HepG2 (cell line): ENCODE measurements at regions not wholly inside any gene's neighbourhood (a gene's known extent, or its start where the extent isn't known, plus 50 kb on each side); places are given as distances from the start of the nearest gene placed in this dataset.
"Not testable (repeated sequence)": the region's sequence is repeated elsewhere in the genome, so short reads cannot be mapped to it uniquely, and the experiment has no call there.

ENCODE experiments used
- ATAC-seq: fragments of 200-7000 bp; cut with Tn5 transposase; 3 replicates; pipeline ENCODE4 v1.9.1; 2020; ENCODE audit warnings: mild to moderate bottlenecking, moderate library complexity
- BruUV-seq: library from RNA; stranded (reverse); fragments of 400-500 nt; replicated peaks from 2 replicates; lab custom pipeline; 2021; lab: Mats Ljungman, UMichigan
- CTCF ChIA-PET: fragments of 300-600 bp; formaldehyde crosslinking; extraction: SDS; loops from one replicate; lab custom pipeline; 2021; ENCODE audit warnings: low total read pairs, inconsistent platforms, low intra/inter-chr PET ratio; lab: Yijun Ruan, JAX
- POLR2A ChIA-PET: fragments of 350-600 bp; sonication (Branson Sonifier 250); formaldehyde crosslinking; loops from one replicate; lab custom pipeline; 2020; ENCODE audit warnings: antibody characterized with exemption, inconsistent platforms; lab: Yijun Ruan, JAX
- DNase-seq: peaks from one replicate; pipeline ENCODE4 v3.0.0-alpha.2; 2015; ENCODE audit warnings: low spot score
- FAIRE-seq: peaks from 3 replicates; lab custom pipeline; 2011; peaks lifted over from hg19 to GRCh38; lab: Jason Lieb, UNC
- H2AFZ ChIP-seq: one replicate; pipeline ENCODE4 v1.6.1; 2011; ENCODE audit warnings: low read length, inconsistent platforms
- H3K27ac ChIP-seq: fragments of 300-600 bp; 3 replicates; pipeline ENCODE4 v1.8.0; 2011; ENCODE audit warnings: mixed run types, mild to moderate bottlenecking, mixed read lengths, low read length, inconsistent platforms; ENCODE audit not compliant: insufficient read depth; ENCODE audit errors: extremely low read length
- H3K27me3 ChIP-seq, 2 experiments: fragments of 200-600 bp in 1 of 2; 2 replicates in 1 of 2; 3 replicates in 1 of 2; pipeline versions ENCODE4 v1.6.0 to v1.8.0; 2011; ENCODE audit warnings: low read length in 2 of 2, mild to moderate bottlenecking in 2 of 2, moderate library complexity in 2 of 2, inconsistent platforms in 1 of 2; ENCODE audit not compliant: insufficient read depth in 2 of 2, control insufficient read depth in 1 of 2
- H3K36me3 ChIP-seq, 2 experiments: fragments of 200-600 bp in 1 of 2; replicated peaks in 1 of 2; 2 replicates in 1 of 2; 3 replicates in 1 of 2; pipeline versions ENCODE4 v1.5.1 to v1.8.0; 2011; ENCODE audit warnings: low read length in 2 of 2, inconsistent platforms in 1 of 2; ENCODE audit not compliant: insufficient read depth in 2 of 2, control insufficient read depth in 1 of 2
- H3K4me1 ChIP-seq: 2 replicates; pipeline ENCODE4 v1.5.1; 2012; ENCODE audit warnings: low read length, inconsistent platforms; ENCODE audit not compliant: insufficient read depth
- H3K4me2 ChIP-seq: 2 replicates; pipeline ENCODE4 v1.6.0; 2011; ENCODE audit warnings: low read depth, low read length, inconsistent platforms
- H3K4me3 ChIP-seq, 3 experiments: fragments of 200-600 bp in 1 of 3; sonication (generic), shearing (Covaris generic) in 1 of 3; replicated peaks in 1 of 3; 2 replicates each; pipeline ENCODE4 v1.5.1; 2011 to 2016; ENCODE audit warnings: low read length in 3 of 3, inconsistent platforms in 2 of 3, low read depth in 2 of 3, mild to moderate bottlenecking in 2 of 3, control low read depth in 1 of 3, mixed read lengths in 1 of 3; ENCODE audit not compliant: insufficient read depth in 1 of 3
- H3K79me2 ChIP-seq: one replicate; pipeline ENCODE4 v1.6.1; 2011; ENCODE audit warnings: low read length, inconsistent platforms; ENCODE audit not compliant: insufficient read depth
- H3K9ac ChIP-seq: 2 replicates; pipeline ENCODE4 v1.6.0; 2011; ENCODE audit warnings: mild to moderate bottlenecking, low read depth, low read length, inconsistent platforms; ENCODE audit not compliant: insufficient read depth
- H3K9me3 ChIP-seq: 2 replicates; pipeline ENCODE4 v1.5.1; 2012; ENCODE audit warnings: mild to moderate bottlenecking, low read length
- H4K20me1 ChIP-seq: 2 replicates; pipeline ENCODE4 v1.6.0; 2011; ENCODE audit warnings: inconsistent platforms, mild to moderate bottlenecking, low read length, moderate library complexity; ENCODE audit not compliant: insufficient read depth
- ADNP ChIP-seq: sonication (generic); formaldehyde crosslinking; IDR thresholded peaks from 2 replicates; pipeline ENCODE4 v1.4.0; 2020; ENCODE audit warnings: missing genetic modification reagents
- ARHGAP35 ChIP-seq: sonication (generic); formaldehyde crosslinking; IDR thresholded peaks from 2 replicates; pipeline ENCODE4 v1.9.0; 2022; ENCODE audit warnings: mild to moderate bottlenecking, inconsistent platforms, moderate library complexity, missing genetic modification reagents, borderline replicate concordance
- DNMT3B ChIP-seq: conservative IDR thresholded peaks from 2 replicates; pipeline ENCODE4 v1.6.1; 2016; ENCODE audit warnings: missing biosample characterization, control low read depth
- EZH2 ChIP-seq: conservative IDR thresholded peaks from 2 replicates; pipeline ENCODE4 v1.6.1; 2012; ENCODE audit warnings: mild to moderate bottlenecking, low read depth, low read length, moderate library complexity
- HNRNPUL1 ChIP-seq: fragments of 200-400 bp; formaldehyde crosslinking; IDR thresholded peaks from 2 replicates; pipeline ENCODE4 v1.6.1; 2017; ENCODE audit warnings: low read depth, mild to moderate bottlenecking, low read length, moderate library complexity
- KDM1A ChIP-seq: IDR thresholded peaks from 2 replicates; pipeline ENCODE4 v1.6.1; 2016; ENCODE audit warnings: missing compliant biosample characterization
- MAFF ChIP-seq: IDR thresholded peaks from 2 replicates; pipeline ENCODE4 v1.6.1; 2011; ENCODE audit warnings: low read depth, low read length, improper control_type of control experiment
- MAFK ChIP-seq, 2 experiments: IDR thresholded peaks in 1 of 2; conservative IDR thresholded peaks in 1 of 2; 2 replicates each; pipeline ENCODE4 v1.6.1; 2011; ENCODE audit warnings: improper control_type of control experiment in 2 of 2, low read length in 2 of 2
- RBM39 ChIP-seq: fragments of 200-400 bp; formaldehyde crosslinking; IDR thresholded peaks from one replicate; pipeline ENCODE4 v1.6.1; 2018; ENCODE audit warnings: antibody characterized with exemption, mild to moderate bottlenecking, low read depth, low read length; ENCODE audit not compliant: poor library complexity, severe bottlenecking
- RFX3 ChIP-seq: IDR thresholded peaks from 2 replicates; pipeline ENCODE4 v1.6.1; 2016; ENCODE audit warnings: missing biosample characterization, missing genetic modification reagents
- SIN3B ChIP-seq: fragments of 150-350 bp; IDR thresholded peaks from 2 replicates; pipeline ENCODE4 v1.6.1; 2014; ENCODE audit warnings: low read length
- SP5 ChIP-seq: IDR thresholded peaks from 2 replicates; pipeline ENCODE4 v1.6.1; 2016; ENCODE audit warnings: low read depth, borderline replicate concordance
- XBP1 ChIP-seq: sonication (generic); formaldehyde crosslinking; IDR thresholded peaks from 2 replicates; pipeline ENCODE4 v1.5.0; 2020; ENCODE audit warnings: missing genetic modification reagents
- ZNF256 ChIP-seq: sonication (generic); formaldehyde crosslinking; conservative IDR thresholded peaks from 2 replicates; pipeline ENCODE4 v1.4.0; 2020; ENCODE audit warnings: missing genetic modification reagents
- ZNF441 ChIP-seq: sonication (generic); formaldehyde crosslinking; IDR thresholded peaks from 2 replicates; pipeline ENCODE4 v1.7.0; 2021; ENCODE audit warnings: missing genetic modification reagents, borderline replicate concordance
- ZNF484 ChIP-seq: sonication (generic); formaldehyde crosslinking; IDR thresholded peaks from 2 replicates; pipeline ENCODE4 v1.5.1; 2020; ENCODE audit warnings: mild to moderate bottlenecking, low read depth, missing genetic modification reagents, borderline replicate concordance
- ZNF572 ChIP-seq: sonication (generic); formaldehyde crosslinking; IDR thresholded peaks from 2 replicates; pipeline ENCODE4 v1.5.1; 2020; ENCODE audit warnings: mild to moderate bottlenecking, missing genetic modification reagents
- ZNF598 ChIP-seq: sonication (generic); formaldehyde crosslinking; IDR thresholded peaks from 2 replicates; pipeline ENCODE4 v1.5.1; 2020; ENCODE audit warnings: mild to moderate bottlenecking, missing genetic modification reagents, borderline replicate concordance
- ZNF674 ChIP-seq: sonication (generic); formaldehyde crosslinking; IDR thresholded peaks from 2 replicates; pipeline ENCODE4 v1.5.0; 2020; ENCODE audit warnings: low read depth, mild to moderate bottlenecking, missing genetic modification reagents
- ZNF749 ChIP-seq: sonication (generic); formaldehyde crosslinking; IDR thresholded peaks from 2 replicates; pipeline ENCODE4 v1.8.0; 2022; ENCODE audit warnings: mild to moderate bottlenecking, missing genetic modification reagents, moderate library complexity, borderline replicate concordance
- WGBS: methylation state at CpG from one replicate; pipeline ENCODE4 v1.1.6; 2017; ENCODE audit warnings: low lambda C conversion rate; 5-methylcytosine and 5-hydroxymethylcytosine counted together
- in situ Hi-C: cut with HindIII; loops from 2 replicates; pipeline ENCODE4 v1.10.0; 2017; ENCODE audit warnings: low pct_unique_long_range_greater_than_20kb; ENCODE audit not compliant: extremely low pct_ligation_motif_present
- intact Hi-C: fragments of 100-400 bp; cut with micrococcal nuclease; formaldehyde crosslinking; loops from one replicate; pipeline ENCODE4 v1.10.0; 2022; ENCODE audit not compliant: unreplicated experiment
- TF ChIP-seq, protein P1 (sequence below): sonication (generic); formaldehyde crosslinking; IDR thresholded peaks from 2 replicates; pipeline ENCODE4 v1.8.0; 2022; ENCODE audit warnings: mild to moderate bottlenecking, missing genetic modification reagents, moderate library complexity

GRCh38 chr4:189655817-189656216, 284.9 kb upstream of the FRG1 start:
- H3K4me1 ChIP-seq, H3K36me3 ChIP-seq, in situ Hi-C loops, CTCF ChIA-PET, H3K4me3 ChIP-seq, FAIRE-seq, POLR2A ChIA-PET, BruUV-seq, ATAC-seq, H3K27me3 ChIP-seq, DNase-seq, intact Hi-C loops, H3K27ac ChIP-seq, H3K79me2 ChIP-seq, H4K20me1 ChIP-seq, H3K9ac ChIP-seq, H3K9me3 ChIP-seq, H3K4me2 ChIP-seq, H2AFZ ChIP-seq: not testable (repeated sequence)
- TF ChIP-seq MAFF (peak; percentile 80), MAFK (conservative IDR thresholded peaks at IDR 0.05 in 1 of 2, IDR thresholded peaks at IDR 0.05 in 1 of 2; ENCODE audit: low read length in 2 of 2) (peak; percentile 69 to 83)
- 4% methylated on average over 5 of the region's 8 CpGs for WGBS

GRCh38 chr4:189656641-189657040, 284.0 kb upstream of the FRG1 start:
- intact Hi-C loops (no loop called here), in situ Hi-C loops (no loop called here)
- no peak overlapping the region for H2AFZ ChIP-seq
- ATAC-seq = no peak
- no peaks in the 10 kb centered on the region for H3K79me2 ChIP-seq
- no peak overlapping the region for H3K27ac ChIP-seq
- H3K4me2 ChIP-seq = no peak overlapping the region
- FAIRE-seq = no peak
- 50% methylated on average over 4 of the region's 10 CpGs for WGBS
- H3K9me3 ChIP-seq = no peaks in the 10 kb centered on the region
- H3K4me1 ChIP-seq = no peaks in the 10 kb centered on the region
- CTCF ChIA-PET = no interaction called here
- no peak overlapping the region for H3K9ac ChIP-seq
- no peaks in the 10 kb centered on the region for H3K36me3 ChIP-seq
- no peak for DNase-seq
- H3K4me3 ChIP-seq = no peak overlapping the region
- H3K27me3 ChIP-seq = no peaks in the 10 kb centered on the region; a peak in 1 of 5 replicates
- no peaks in the 10 kb centered on the region for H4K20me1 ChIP-seq
- TF ChIP-seq KDM1A (CRISPR knock-in tag) = no peak
- TF ChIP-seq RFX3 (CRISPR knock-in tag) = no peak
- no peak for TF ChIP-seq ZNF572 (CRISPR knock-in tag)
- no peak for TF ChIP-seq ZNF441 (CRISPR knock-in tag)
- TF ChIP-seq SP5 (CRISPR knock-in tag) = no peak
- no peak for TF ChIP-seq ZNF598 (CRISPR knock-in tag)
- TF ChIP-seq HNRNPUL1 = no peak
- TF ChIP-seq DNMT3B = no peak
- TF ChIP-seq ZNF256 (CRISPR knock-in tag) = no peak
- TF ChIP-seq EZH2 = no peak
- TF ChIP-seq ARHGAP35 = no peak
- TF ChIP-seq ADNP (CRISPR knock-in tag) = no peak
- TF ChIP-seq ZNF674 (CRISPR knock-in tag) = no peak
- no peak for TF ChIP-seq ZNF484 (CRISPR knock-in tag)
- TF ChIP-seq XBP1 (CRISPR knock-in tag) = no peak
- no peak for TF ChIP-seq SIN3B
- TF ChIP-seq ZNF749 = no peak
- TF ChIP-seq, protein P1, sequence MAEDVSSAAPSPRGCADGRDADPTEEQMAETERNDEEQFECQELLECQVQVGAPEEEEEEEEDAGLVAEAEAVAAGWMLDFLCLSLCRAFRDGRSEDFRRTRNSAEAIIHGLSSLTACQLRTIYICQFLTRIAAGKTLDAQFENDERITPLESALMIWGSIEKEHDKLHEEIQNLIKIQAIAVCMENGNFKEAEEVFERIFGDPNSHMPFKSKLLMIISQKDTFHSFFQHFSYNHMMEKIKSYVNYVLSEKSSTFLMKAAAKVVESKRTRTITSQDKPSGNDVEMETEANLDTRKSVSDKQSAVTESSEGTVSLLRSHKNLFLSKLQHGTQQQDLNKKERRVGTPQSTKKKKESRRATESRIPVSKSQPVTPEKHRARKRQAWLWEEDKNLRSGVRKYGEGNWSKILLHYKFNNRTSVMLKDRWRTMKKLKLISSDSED (CRISPR knock-in tag) = no peak
- no peak for TF ChIP-seq RBM39
- TF ChIP-seq, all 625 proteins: peak for 0
- POLR2A ChIA-PET = no interaction called here
- BruUV-seq = no TSS peak
